ENCODE measurements at regions not wholly inside any gene's neighbourhood (a gene's known extent, or its start where the extent isn't known, plus 50 kb on each side); places are given as distances from the start of the nearest gene placed in this dataset.

DNA sequence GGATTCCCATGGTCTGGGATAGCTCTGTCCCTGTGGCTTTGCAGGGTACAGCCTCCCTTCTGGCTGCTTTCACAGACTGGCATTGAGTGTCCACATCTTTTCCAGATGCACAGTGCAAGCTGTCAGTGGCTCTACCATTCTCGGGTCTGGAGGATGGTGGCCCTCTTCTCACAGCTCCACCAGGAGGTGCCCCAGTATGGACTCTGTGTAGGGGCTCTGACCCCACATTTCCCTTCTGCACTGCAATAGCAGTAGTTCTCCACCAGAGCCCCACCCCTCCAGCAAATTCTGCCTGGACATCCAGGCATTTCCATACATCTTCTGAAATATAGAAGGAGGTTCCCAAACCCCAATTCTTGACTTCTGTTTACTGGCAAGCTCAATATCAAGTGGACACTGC lies 50.2 kb upstream of the GRID2 start:
- Mint-ChIP-seq H3K9me3 (peaks cover 57% of the 10 kb centered on the region), H3K27ac (no peak overlapping the region), H3K36me3 (ENCODE audit: low read depth) (no peaks in the 10 kb centered on the region), H3K27me3 (no peaks in the 10 kb centered on the region), H3K4me1 (ENCODE audit: low read depth) (no peaks in the 10 kb centered on the region), H3K4me3 (no peak overlapping the region)
- intact Hi-C loops (cut with micrococcal nuclease) = no loop called here
